ENCODE measurements at regions not wholly inside any gene's neighbourhood (a gene's known extent, or its start where the extent isn't known, plus 50 kb on each side); places are given as distances from the start of the nearest gene placed in this dataset.
A peak's percentile ranks its signal among the peaks of the same experiment; 100 is the strongest.

- H3K4me1 ChIP-seq (ENCODE audit: control insufficient read depth in 2 of 3, insufficient read depth in 2 of 3, low read depth in 1 of 3, low read length in 3 of 3): no peaks in the 10 kb centered on the region
- H3K9ac ChIP-seq (ENCODE audit: low read length in 3 of 3): no peak overlapping the region
- no peaks in the 10 kb centered on the region for H3K9me3 ChIP-seq (ENCODE audit: control insufficient read depth in 2 of 3, insufficient read depth in 1 of 3, low read length in 3 of 3)
- no peak for FAIRE-seq
- no peaks in the 10 kb centered on the region for H3K27me3 ChIP-seq (ENCODE audit: control insufficient read depth, insufficient read depth, low read length)
- TF ChIP-seq, protein P1, sequence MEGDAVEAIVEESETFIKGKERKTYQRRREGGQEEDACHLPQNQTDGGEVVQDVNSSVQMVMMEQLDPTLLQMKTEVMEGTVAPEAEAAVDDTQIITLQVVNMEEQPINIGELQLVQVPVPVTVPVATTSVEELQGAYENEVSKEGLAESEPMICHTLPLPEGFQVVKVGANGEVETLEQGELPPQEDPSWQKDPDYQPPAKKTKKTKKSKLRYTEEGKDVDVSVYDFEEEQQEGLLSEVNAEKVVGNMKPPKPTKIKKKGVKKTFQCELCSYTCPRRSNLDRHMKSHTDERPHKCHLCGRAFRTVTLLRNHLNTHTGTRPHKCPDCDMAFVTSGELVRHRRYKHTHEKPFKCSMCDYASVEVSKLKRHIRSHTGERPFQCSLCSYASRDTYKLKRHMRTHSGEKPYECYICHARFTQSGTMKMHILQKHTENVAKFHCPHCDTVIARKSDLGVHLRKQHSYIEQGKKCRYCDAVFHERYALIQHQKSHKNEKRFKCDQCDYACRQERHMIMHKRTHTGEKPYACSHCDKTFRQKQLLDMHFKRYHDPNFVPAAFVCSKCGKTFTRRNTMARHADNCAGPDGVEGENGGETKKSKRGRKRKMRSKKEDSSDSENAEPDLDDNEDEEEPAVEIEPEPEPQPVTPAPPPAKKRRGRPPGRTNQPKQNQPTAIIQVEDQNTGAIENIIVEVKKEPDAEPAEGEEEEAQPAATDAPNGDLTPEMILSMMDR (IDR thresholded peaks at IDR 0.05; ENCODE audit: borderline replicate concordance, extremely low read depth, insufficient read depth): no peak
- no peak for DNase-seq
- H3K36me3 ChIP-seq (ENCODE audit: control insufficient read depth in 2 of 3, insufficient read depth in 3 of 3, low read length in 3 of 3): peaks cover 0 to 3% (median 0%) of the 10 kb centered on the region in 3 donors
- H3K27ac ChIP-seq (ENCODE audit: low read depth in 2 of 2, low read length in 2 of 2): no peak overlapping the region
- H3K4me3 ChIP-seq (ENCODE audit: low read length in 3 of 3): no peak overlapping the region
- intact Hi-C loops (cut with DNase I): no loop called here
These were observed 186.4 kb upstream of the PUDP start for GRCh38 chrX:7334253-7334935.

DNA sequence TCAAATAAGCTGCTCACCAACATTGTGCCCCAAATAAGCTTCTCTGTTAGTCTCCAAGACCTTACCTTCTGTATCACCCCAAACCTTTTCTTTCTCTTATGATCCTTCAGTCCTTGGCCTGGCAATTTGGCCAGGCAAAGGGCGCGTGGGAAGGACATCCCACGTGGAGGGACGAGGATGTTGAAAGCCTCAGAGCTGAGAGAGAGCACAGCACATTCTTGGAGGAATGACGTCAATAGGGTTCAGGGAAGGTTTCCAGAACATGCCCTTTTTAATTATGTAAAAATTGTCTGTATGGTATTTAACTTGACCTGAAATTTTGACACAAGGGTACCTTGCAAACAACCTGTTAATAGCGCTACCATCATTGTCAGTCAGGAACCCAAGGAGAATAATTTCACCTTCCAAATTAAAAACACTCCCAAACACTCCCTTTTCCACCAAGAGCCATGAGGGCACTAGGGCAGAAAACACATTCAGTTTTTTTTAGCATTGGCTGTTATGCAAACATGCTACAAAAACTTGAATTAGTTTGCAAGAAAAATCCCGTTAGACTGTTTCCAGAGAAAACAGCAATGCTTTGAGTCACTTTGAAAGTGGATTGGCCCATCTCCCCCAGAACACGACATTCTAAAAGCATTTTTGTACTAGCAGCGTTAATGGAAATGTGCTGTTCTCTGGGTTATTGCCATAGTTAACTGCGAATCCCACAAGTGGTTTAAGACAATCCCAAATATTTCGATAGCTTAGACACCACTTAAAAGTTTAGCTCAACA, 183.2 kb upstream of the PUDP start:
- H3K4me1 ChIP-seq (ENCODE audit: control insufficient read depth in 2 of 3, insufficient read depth in 2 of 3, low read depth in 1 of 3, low read length in 3 of 3): no peaks in the 10 kb centered on the region
- TF ChIP-seq, protein P1 (IDR thresholded peaks at IDR 0.05; ENCODE audit: borderline replicate concordance, extremely low read depth, insufficient read depth): no peak
- intact Hi-C loops (cut with DNase I): no loop called here
- FAIRE-seq (no peak), DNase-seq (no peak)
- H3K27me3 ChIP-seq (ENCODE audit: control insufficient read depth, insufficient read depth, low read length): no peaks in the 10 kb centered on the region
- H3K36me3 ChIP-seq (ENCODE audit: control insufficient read depth in 2 of 3, insufficient read depth in 3 of 3, low read length in 3 of 3): peaks cover 0 to 3% (median 0%) of the 10 kb centered on the region in 3 donors
- no peak overlapping the region for H3K9ac ChIP-seq (ENCODE audit: low read length in 3 of 3)
- H3K4me3 ChIP-seq (ENCODE audit: low read length in 3 of 3): no peak overlapping the region
- no peaks in the 10 kb centered on the region for H3K9me3 ChIP-seq (ENCODE audit: control insufficient read depth in 2 of 3, insufficient read depth in 1 of 3, low read length in 3 of 3)
- H3K27ac ChIP-seq (ENCODE audit: low read depth in 2 of 2, low read length in 2 of 2): no peak overlapping the region

- Histone ChIP-seq H3K9ac (ENCODE audit: low read length in 3 of 3) (no peak overlapping the region), H3K4me1 (ENCODE audit: control insufficient read depth in 2 of 3, insufficient read depth in 2 of 3, low read depth in 1 of 3, low read length in 3 of 3) (no peaks in the 10 kb centered on the region), H3K36me3 (ENCODE audit: control insufficient read depth in 2 of 3, insufficient read depth in 3 of 3, low read length in 3 of 3) (peaks cover 0 to 3% (median 0%) of the 10 kb centered on the region in 3 donors), H3K27me3 (ENCODE audit: control insufficient read depth, insufficient read depth, low read length) (no peaks in the 10 kb centered on the region), H3K4me3 (ENCODE audit: low read length in 3 of 3) (no peak overlapping the region), H3K27ac (ENCODE audit: low read depth in 2 of 2, low read length in 2 of 2) (no peak overlapping the region), H3K9me3 (ENCODE audit: control insufficient read depth in 2 of 3, insufficient read depth in 1 of 3, low read length in 3 of 3) (no peaks in the 10 kb centered on the region)
- intact Hi-C loops (cut with DNase I): no loop called here
- TF ChIP-seq, protein P1 (IDR thresholded peaks at IDR 0.05; ENCODE audit: borderline replicate concordance, extremely low read depth, insufficient read depth): no peak
- DNase-seq (no peak), FAIRE-seq (peak; percentile 17)
These were observed 182.6 kb upstream of the PUDP start for GRCh38 chrX:7330556-7330955.
